ENCODE measurements at regions not wholly inside any gene's neighbourhood (a gene's known extent, or its start where the extent isn't known, plus 50 kb on each side); places are given as distances from the start of the nearest gene placed in this dataset.
"Not testable (repeated sequence)": the region's sequence is repeated elsewhere in the genome, so short reads cannot be mapped to it uniquely, and the experiment has no call there.

GRCh38 chr2:195447323-195447975 is 209.6 kb upstream of the SLC39A10 start:
- no peak for DNase-seq

DNA sequence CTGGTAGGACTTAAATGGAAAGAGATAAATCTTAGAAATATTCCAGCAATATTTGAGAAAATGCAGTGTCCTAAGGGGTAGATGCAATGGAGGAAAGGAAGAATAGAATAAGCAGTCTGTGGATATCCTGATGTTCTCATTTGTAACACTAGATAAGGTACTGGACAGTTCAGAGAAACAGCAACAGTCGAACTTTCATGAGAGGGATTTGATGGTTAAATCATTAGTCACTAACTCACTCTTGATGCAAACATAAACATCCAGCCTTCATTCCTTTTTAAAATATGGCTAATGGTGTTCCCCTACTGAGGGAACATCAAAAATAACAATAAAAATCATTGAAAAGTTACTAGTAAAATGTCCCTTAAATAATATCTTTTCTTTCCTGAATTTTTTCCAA is 211.4 kb upstream of the SLC39A10 start:
- no peak for DNase-seq

DNA sequence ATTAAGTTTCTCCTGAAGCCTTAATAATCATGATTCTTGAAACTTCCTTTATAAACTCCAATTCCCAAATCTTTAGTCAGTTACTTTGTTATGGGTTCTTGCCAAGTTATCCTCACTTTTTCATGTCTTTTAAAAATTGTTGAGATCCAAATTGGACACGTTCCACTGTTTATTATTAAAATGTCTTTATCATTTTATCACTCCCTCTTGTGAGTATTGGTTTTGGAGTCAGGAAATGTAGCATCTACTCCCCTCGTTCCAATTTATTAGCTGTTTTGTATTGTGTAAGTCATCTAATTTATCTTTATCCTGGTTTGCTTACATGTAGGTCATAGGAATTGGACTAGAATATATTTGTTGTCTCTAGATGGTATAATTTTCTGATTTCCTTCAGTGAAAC is 213.1 kb upstream of the SLC39A10 start:
- DNase-seq: no peak

DNA sequence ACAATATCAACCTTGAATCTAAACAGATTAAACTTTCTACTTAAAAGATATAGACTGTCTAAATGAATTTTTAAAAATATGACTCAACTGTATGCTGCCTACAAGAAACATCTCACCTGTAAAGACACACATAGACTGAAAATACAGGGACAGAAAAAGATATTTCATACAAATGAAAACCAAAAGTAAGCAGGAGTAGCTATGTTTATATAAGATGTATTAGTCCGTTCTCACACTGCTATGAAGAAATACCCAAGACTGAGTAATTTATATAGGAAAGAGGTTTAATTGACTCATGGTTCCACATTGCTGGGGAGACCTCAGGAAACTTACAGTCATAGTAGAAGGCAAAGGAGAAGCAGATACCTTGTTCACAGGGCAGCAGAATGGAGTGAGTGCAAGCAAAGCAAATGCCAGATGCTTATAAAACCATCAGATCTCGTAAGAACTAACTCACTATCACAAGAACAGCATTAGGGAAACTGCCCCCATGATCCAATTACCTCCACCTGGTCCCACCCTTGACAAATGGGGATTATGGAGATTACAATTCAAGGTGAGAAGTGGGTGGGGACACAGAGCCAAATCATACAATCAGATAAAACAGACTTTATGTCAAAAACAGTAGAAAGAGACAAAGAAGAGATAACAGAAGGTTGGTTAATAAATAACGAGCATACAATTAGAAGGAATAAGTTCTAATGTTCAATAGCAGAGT is 214.4 kb upstream of the SLC39A10 start:
- DNase-seq: no peak

GRCh38 chr2:195438692-195439091 is 218.3 kb upstream of the SLC39A10 start:
- no peak for DNase-seq

GRCh38 chr2:195437521-195437920 is 219.5 kb upstream of the SLC39A10 start:
- no peak for DNase-seq

GRCh38 chr2:195434346-195434745 is 222.7 kb upstream of the SLC39A10 start:
- no peak for DNase-seq

GRCh38 chr2:195433729-195434128 is 223.3 kb upstream of the SLC39A10 start:
- not testable (repeated sequence) for DNase-seq

- no peak for DNase-seq
Measured at GRCh38 chr2:195428673-195429072, 228.4 kb upstream of the SLC39A10 start.

DNA sequence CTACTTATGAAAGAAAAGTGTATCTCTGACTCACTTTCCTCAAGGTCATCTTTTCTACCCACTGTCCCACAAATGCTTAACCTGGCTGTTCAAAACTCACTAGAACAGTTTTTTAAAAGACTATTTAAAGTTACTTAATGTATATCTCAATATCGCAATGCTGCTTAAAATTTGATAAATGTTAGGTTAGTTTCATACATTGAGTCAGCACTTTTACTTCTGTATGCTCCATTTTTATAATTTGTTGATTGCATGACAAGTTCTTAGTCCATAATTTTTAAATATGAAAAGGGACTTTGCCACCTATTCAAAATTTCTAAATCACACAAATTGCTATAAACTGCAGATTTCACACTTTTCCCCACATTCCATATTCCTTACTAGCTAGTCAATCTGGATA is 231.7 kb upstream of the SLC39A10 start:
- DNase-seq: no peak

DNA sequence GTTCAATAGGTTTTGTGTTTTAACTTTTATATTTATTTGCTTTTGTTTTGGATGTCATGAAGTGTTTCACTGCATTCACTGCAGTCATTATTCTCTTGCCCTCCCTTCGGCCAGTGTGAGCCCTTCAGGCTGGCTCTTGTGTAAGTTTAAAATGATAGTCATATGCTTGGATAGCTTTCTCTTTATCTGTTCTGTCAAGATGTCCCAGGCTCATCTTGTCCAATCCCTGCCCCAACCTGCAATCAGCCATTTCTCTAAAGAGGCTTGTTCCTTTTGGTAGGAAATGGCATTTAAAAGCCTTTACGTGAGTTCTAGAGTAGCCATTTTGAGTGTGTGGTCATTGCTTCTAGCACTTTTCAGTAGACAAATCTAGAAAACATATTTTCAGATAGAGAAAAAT is 238.0 kb upstream of the SLC39A10 start:
- DNase-seq: no peak

DNA sequence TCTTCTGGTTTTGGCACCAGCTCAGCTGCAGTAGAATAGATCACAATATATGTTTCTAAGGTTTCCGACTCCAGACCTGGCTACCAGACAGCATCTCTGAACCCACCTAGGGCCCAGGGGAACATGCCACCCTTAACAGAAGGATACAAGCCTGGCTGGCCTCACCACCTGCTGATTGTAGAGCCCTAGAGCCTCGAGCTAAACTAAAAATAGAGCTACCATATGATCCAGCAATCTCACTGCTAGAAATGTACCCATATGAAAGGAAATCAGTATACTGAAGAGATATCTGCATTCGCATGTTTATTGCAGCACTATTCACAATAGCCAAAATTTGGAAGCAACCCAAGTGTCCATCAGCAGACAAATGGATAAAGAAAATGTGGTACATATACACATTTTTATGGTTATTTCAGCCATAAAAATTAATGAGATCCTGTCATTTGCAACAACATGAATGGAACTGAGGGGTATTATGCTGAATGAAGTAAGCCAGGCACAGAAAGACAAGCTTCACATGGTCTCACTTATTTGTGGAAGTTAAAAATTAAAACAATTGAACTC is 242.4 kb upstream of the SLC39A10 start:
- no peak for DNase-seq

DNA sequence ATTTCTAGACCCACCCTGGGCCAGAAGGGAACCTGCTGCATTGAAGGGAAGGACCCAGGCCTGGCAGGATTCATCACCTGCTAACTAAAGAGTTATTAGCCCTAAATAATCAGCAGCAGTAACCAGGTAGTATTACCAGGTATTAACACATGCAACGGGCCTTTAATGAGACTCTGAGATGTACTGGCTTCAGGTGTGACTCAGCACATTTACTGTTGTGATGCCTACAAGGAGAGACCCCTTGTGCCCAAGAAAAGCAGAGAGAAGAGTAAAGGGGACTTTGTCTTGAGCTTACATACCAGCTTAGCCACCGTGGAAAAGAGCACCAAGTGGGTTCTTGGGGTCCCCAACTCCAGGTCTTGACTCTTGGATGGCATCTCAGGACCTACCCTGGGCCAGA is 243.1 kb upstream of the SLC39A10 start:
- DNase-seq: no peak

- DNase-seq: no peak
Measured at GRCh38 chr2:195413422-195413821, 243.6 kb upstream of the SLC39A10 start.

GRCh38 chr2:195411219-195411687 is 245.8 kb upstream of the SLC39A10 start:
- DNase-seq: no peak

DNA sequence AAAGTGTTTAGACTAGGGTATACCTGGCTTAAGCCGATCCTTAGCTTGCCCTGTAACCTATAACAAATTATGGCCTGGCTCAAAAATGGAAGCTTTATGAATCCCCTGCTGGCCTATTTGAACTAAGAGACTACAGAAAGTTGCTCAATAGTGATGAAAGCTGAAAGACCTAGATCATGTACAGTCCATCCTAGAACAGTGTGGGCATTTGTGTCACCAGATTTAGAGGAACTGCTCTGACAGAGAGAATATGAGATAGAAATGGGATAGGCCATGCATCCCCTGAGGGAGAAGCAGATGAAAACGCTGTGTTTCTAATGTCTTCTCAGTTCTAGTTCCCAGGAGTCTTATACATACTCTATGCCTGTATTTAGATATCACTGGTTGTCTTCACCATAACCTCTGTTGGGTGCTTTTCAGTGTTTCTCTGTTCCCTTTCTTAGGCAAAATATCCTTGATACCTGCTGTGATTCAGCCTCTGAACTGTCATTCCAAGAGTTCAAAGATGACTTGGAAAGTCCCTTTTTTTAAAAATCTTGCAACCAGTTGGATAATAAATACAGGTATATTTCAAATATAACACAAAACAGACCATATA is 246.9 kb upstream of the SLC39A10 start:
- no peak for DNase-seq

- no peak for DNase-seq
Measured at GRCh38 chr2:195408811-195409210, 248.2 kb upstream of the SLC39A10 start.

- DNase-seq: no peak
Measured at GRCh38 chr2:195408196-195408595, 248.8 kb upstream of the SLC39A10 start.

DNA sequence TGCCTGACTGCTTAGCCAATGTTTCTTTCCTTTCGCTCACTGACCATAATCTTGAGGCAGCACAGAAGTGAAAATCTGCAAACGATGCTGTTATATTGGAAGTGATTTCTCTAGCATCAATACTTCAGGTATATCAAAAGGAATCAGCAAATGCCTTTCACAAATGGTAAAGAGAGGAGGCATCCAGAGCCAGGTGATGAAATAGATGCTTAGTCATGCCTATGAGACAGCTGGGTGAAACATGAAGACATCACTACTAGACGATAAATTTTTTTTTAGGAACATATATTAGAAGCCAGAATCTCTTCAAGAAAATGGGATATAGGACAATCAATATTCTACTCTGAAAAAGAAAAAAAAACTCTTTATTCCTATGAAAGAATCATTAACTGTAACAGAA is 249.2 kb upstream of the SLC39A10 start:
- no peak for DNase-seq

DNA sequence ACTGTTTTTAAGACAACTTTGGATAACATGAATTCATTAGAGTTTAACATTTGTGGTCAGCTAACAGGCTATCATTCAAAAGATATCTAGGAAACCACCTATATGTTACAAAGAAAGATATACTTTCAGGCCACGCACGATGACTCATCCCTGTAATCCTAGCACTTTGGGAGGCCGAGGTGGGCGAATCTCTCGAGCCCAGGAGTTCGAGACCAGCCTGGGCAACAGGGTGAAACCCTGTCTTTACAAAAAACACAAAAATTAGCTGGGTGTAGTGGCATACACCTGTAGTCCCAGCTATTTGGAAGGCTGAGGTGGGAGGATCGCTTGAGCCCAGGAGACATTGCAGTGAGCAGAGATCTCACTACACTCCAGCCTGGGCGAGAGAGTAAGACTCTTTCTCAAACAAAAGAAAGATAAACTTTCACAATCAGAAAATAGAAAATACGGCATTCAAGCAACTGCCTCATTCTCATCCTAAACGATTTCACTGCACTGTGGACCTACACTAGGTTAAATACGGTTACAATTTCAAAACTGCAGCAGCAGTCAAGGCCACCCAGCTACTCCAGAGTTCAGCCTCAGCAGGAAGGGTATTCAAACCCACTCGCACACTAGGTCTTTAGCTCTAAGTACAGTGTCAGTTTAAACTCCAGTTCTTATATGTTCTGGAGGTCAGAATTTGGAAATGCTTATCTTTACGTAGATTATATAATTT is 250.0 kb upstream of the SLC39A10 start:
- no peak for DNase-seq

DNA sequence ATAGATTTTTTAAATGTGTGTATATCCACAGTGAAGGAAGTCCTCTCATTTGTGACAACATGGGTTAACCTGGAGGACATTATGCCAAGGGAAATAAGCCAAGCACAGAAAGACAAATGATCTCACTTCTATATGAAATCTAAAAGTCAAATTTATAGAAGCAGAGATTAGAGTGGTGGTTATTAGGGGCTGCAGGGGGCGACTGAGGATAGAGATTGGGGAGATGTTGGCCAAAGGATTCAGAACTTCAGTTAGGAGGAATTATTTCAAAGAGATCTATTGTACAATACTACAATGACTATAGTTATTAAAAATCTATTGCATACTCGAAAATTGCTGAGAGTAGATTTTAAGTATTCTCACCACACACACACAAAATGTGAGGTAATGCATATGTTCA is 252.4 kb upstream of the SLC39A10 start:
- DNase-seq: no peak

DNA sequence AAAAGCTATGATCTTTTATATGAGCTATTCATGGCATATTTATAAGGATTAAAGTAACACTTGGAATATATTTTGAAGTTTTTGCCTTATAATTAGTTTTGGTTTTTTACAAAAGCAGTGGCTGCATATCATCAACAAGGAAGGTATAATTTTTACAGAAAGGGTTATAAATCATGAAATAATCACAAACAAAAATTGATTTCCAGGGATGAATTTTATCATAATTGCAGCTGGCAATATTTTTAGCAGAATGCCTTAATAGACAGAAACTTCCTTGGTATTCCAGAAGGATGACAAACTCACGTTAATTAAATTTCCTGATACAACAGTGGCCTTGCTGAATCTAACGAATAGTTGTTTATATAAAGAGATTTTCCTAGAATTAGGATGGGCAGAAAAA is 260.5 kb upstream of the SLC39A10 start:
- DNase-seq: no peak

GRCh38 chr2:195395362-195395761 is 261.7 kb upstream of the SLC39A10 start:
- DNase-seq: no peak

Data from stimulated activated CD8-positive, alpha-beta memory T cell treated with anti-CD3 and anti-CD28 coated beads, Interleukin-4, amount 100 ng/mL, for 48 hours (primary cell).